ENCODE measurements at regions not wholly inside any gene's neighbourhood (a gene's known extent, or its start where the extent isn't known, plus 50 kb on each side); places are given as distances from the start of the nearest gene placed in this dataset.

GRCh38 chr9:95715868-95716435 lies 159.5 kb upstream of the ERCC6L2 start:
- Histone ChIP-seq H3K9me3 (ENCODE audit: control insufficient read depth, insufficient read depth, low read depth, low read length) (no peaks in the 10 kb centered on the region), H3K4me1 (ENCODE audit: control insufficient read depth, insufficient read depth, low read length) (peaks cover 4% of the 10 kb centered on the region; the same call in 1 of the 2 replicates), H3K27ac (ENCODE audit: extremely low read depth, low read depth, low read length) (no peak overlapping the region), H3K4me3 (ENCODE audit: low read depth, low read length) (no peak overlapping the region), H3K36me3 (ENCODE audit: control insufficient read depth in 2 of 2, insufficient read depth in 1 of 2, low read length in 2 of 2) (no peaks in the 10 kb centered on the region)
- no peak for TF ChIP-seq ZFP3 (tag by site-specific recombination; IDR thresholded peaks at IDR 0.05; ENCODE audit: low read depth)
- TF ChIP-seq PRDM6 (tag by site-specific recombination; IDR thresholded peaks at IDR 0.05) = peak; percentile 48
- ChIA-PET POLR2A (no interaction called here), CTCF (interaction anchor here (1.6 kb wide), 1 partner anchor 11 kb away, joined by 10 read pairs; no protein-coding TSS in a partner anchor)

- H3K4me3 ChIP-seq (ENCODE audit: low read depth, low read length) = no peak overlapping the region
- H3K4me1 ChIP-seq (ENCODE audit: control insufficient read depth, insufficient read depth, low read length) = no peaks in the 10 kb centered on the region
- no peaks in the 10 kb centered on the region for H3K36me3 ChIP-seq (ENCODE audit: control insufficient read depth in 2 of 2, insufficient read depth in 1 of 2, low read length in 2 of 2)
- H3K27ac ChIP-seq (ENCODE audit: extremely low read depth, low read depth, low read length) = no peak overlapping the region
- CTCF ChIA-PET = no interaction called here
- POLR2A ChIA-PET = no interaction called here
- no peak for TF ChIP-seq ZIC2 (tag by site-specific recombination; IDR thresholded peaks at IDR 0.05)
- no peak for TF ChIP-seq ZNF202 (tag by site-specific recombination; IDR thresholded peaks at IDR 0.05; ENCODE audit: borderline replicate concordance)
- no peak for TF ChIP-seq HOXD13 (CRISPR knock-in tag; IDR thresholded peaks at IDR 0.05; ENCODE audit: borderline replicate concordance)
- no peak for TF ChIP-seq ZNF670 (tag by site-specific recombination; IDR thresholded peaks at IDR 0.05; ENCODE audit: low read depth)
- TF ChIP-seq CTCF (tag by site-specific recombination; IDR thresholded peaks at IDR 0.05) = no peak
- TF ChIP-seq ZNF311 (tag by site-specific recombination; IDR thresholded peaks at IDR 0.05; ENCODE audit: borderline replicate concordance) = no peak
- TF ChIP-seq ZNF707 (tag by site-specific recombination; IDR thresholded peaks at IDR 0.05) = no peak
- TF ChIP-seq GFI1B (tag by site-specific recombination; IDR thresholded peaks at IDR 0.05) = no peak
- TF ChIP-seq ZSCAN5A (tag by site-specific recombination; IDR thresholded peaks at IDR 0.05) = no peak
- TF ChIP-seq ZNF600 (tag by site-specific recombination; IDR thresholded peaks at IDR 0.05) = no peak
- H3K9me3 ChIP-seq (ENCODE audit: control insufficient read depth, insufficient read depth, low read depth, low read length) = no peaks in the 10 kb centered on the region
Observed at GRCh38 chr9:95710446-95710845, 165.0 kb upstream of the ERCC6L2 start.

GRCh38 chr9:95696701-95697100 lies 178.8 kb upstream of the ERCC6L2 start:
- H3K4me1 ChIP-seq (ENCODE audit: control insufficient read depth, insufficient read depth, low read length) = no peaks in the 10 kb centered on the region
- ChIA-PET POLR2A (no interaction called here), CTCF (interaction anchor here (0.6 to 0.9 kb wide), 2 partner anchors 46 to 777 kb away, joined by 3 read pairs; no protein-coding TSS in a partner anchor)
- no peaks in the 10 kb centered on the region for H3K36me3 ChIP-seq (ENCODE audit: control insufficient read depth in 2 of 2, insufficient read depth in 1 of 2, low read length in 2 of 2)
- no peak overlapping the region for H3K4me3 ChIP-seq (ENCODE audit: low read depth, low read length)
- no peak overlapping the region for H3K27ac ChIP-seq (ENCODE audit: extremely low read depth, low read depth, low read length)
- peak; percentile 32 for TF ChIP-seq SETDB1 (IDR thresholded peaks at IDR 0.05; ENCODE audit: insufficient read length, low read length)
- TF ChIP-seq IKZF3 (tag by site-specific recombination; IDR thresholded peaks at IDR 0.05) = no peak
- no peak for TF ChIP-seq ZNF561 (tag by site-specific recombination; IDR thresholded peaks at IDR 0.05; ENCODE audit: borderline replicate concordance)
- TF ChIP-seq ZEB2 (tag by site-specific recombination; IDR thresholded peaks at IDR 0.05) = no peak
- no peak for TF ChIP-seq PRDM1 (tag by site-specific recombination; IDR thresholded peaks at IDR 0.05)
- TF ChIP-seq ZNF18 (tag by site-specific recombination; IDR thresholded peaks at IDR 0.05) = no peak
- H3K9me3 ChIP-seq (ENCODE audit: control insufficient read depth, insufficient read depth, low read depth, low read length) = no peaks in the 10 kb centered on the region
